ENCODE measurements at regions not wholly inside any gene's neighbourhood (a gene's known extent, or its start where the extent isn't known, plus 50 kb on each side); places are given as distances from the start of the nearest gene placed in this dataset.

GRCh38 chr2:18940184-18940583, 350.8 kb upstream of the NT5C1B start:
- TF ChIP-seq CTCF (IDR thresholded peaks at IDR 0.05): no peak
- TF ChIP-seq POLR2AphosphoS5 (IDR thresholded peaks at IDR 0.05): no peak

Measured in suprapubic skin (tissue), 3 donors.